Ascending aorta (tissue), 2 donors: ENCODE measurements at regions not wholly inside any gene's neighbourhood (a gene's known extent, or its start where the extent isn't known, plus 50 kb on each side); places are given as distances from the start of the nearest gene placed in this dataset.
"Not testable (repeated sequence)": the region's sequence is repeated elsewhere in the genome, so short reads cannot be mapped to it uniquely, and the experiment has no call there.

Experiments
- DNase-seq, 2 donors: peaks; one replicate each; pipeline ENCODE4 v3.0.0-alpha.2; 2019; ENCODE audit warnings: low spot score in 2 of 2
- H3K27ac ChIP-seq, 2 donors: fragments of 200-600 bp; sonication (generic); one replicate each; pipeline ENCODE4 v1.5.1; 2016 to 2017; ENCODE audit warnings: mild to moderate bottlenecking in 1 of 2
- H3K27me3 ChIP-seq: fragments of 200-600 bp; sonication (generic); one replicate; pipeline ENCODE4 v1.5.1; 2017
- H3K36me3 ChIP-seq, 2 donors: fragments of 200-600 bp; sonication (generic); one replicate each; pipeline ENCODE4 v1.5.1; 2016
- H3K4me1 ChIP-seq, 2 donors: fragments of 200-600 bp; sonication (generic); one replicate each; pipeline ENCODE4 v1.5.1; 2016 to 2017; ENCODE audit warnings: mild to moderate bottlenecking in 1 of 2
- H3K4me3 ChIP-seq, 2 donors: fragments of 200-600 bp; sonication (generic); one replicate each; pipeline ENCODE4 v1.5.1; 2016 to 2017; ENCODE audit warnings: mild to moderate bottlenecking in 1 of 2
- H3K9me3 ChIP-seq, 2 donors: fragments of 200-600 bp; sonication (generic); one replicate each; pipeline ENCODE4 v1.5.1; 2016
- intact Hi-C: fragments of 100-400 bp; cut with DNase I; formaldehyde crosslinking; loops from one replicate; pipeline ENCODE4 v1.15.1; 2023
- TF ChIP-seq, protein P1 (sequence below), 3 experiments: fragments of 200-600 bp in 2 of 3; fragments of 450-650 bp in 1 of 3; sonication (generic) in 2 of 3; IDR thresholded peaks; one replicate each; pipeline ENCODE4 v1.5.1; 2016 to 2019; ENCODE audit warnings: antibody characterized with exemption in 3 of 3, mild to moderate bottlenecking in 1 of 3, moderate library complexity in 1 of 3

GRCh38 chr7:29647020-29647654, 83.5 kb downstream of the PRR15 start:
- DNase-seq = no peak
- Histone ChIP-seq H3K4me1 (no peaks in the 10 kb centered on the region), H3K27me3 (no peaks in the 10 kb centered on the region), H3K9me3 (no peaks in the 10 kb centered on the region), H3K4me3 (no peak overlapping the region), H3K27ac (no peak overlapping the region), H3K36me3 (peaks cover 3 to 9% of the 10 kb centered on the region in 2 donors)
- intact Hi-C loops = no loop called here
- TF ChIP-seq, protein P1, sequence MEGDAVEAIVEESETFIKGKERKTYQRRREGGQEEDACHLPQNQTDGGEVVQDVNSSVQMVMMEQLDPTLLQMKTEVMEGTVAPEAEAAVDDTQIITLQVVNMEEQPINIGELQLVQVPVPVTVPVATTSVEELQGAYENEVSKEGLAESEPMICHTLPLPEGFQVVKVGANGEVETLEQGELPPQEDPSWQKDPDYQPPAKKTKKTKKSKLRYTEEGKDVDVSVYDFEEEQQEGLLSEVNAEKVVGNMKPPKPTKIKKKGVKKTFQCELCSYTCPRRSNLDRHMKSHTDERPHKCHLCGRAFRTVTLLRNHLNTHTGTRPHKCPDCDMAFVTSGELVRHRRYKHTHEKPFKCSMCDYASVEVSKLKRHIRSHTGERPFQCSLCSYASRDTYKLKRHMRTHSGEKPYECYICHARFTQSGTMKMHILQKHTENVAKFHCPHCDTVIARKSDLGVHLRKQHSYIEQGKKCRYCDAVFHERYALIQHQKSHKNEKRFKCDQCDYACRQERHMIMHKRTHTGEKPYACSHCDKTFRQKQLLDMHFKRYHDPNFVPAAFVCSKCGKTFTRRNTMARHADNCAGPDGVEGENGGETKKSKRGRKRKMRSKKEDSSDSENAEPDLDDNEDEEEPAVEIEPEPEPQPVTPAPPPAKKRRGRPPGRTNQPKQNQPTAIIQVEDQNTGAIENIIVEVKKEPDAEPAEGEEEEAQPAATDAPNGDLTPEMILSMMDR (IDR thresholded peaks at IDR 0.05) = no peak

GRCh38 chr7:29647691-29648210, 84.1 kb downstream of the PRR15 start:
- intact Hi-C loops, H3K36me3 ChIP-seq, H3K4me1 ChIP-seq, H3K9me3 ChIP-seq, H3K27ac ChIP-seq, H3K4me3 ChIP-seq, H3K27me3 ChIP-seq, DNase-seq: not testable (repeated sequence)

DNA sequence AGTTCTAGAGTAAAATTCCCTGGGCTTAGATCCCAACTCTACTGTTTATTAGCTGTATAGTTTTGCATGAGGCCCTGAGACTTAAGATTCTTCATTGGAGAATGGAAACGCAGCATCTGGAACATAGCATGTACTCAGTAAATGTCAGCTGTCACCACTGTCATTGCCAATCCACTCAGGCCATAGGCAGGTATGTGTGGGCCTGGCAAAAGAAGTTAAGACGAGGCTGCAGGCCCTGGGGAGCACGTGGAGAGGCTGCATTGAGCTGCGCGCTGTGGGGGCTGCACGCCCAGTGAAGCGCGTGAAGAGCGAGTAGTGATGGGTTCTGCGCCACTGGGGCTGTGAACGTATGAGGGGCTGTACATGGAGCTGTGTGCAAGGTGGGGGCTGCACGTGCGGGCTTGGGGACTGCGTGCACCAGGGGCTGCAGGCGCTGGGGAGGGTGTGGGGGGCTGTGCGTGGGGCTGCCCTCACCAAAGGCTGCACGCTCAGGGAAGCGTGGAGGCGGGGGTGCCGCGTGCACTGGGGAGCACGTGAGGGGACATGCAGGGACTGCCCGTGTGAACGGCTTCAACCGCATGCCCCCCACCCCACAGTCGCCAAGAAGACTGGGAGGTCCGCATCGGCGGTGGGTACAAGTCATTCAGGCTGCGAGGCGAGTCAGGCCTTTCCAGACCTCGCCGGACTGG, 85.5 kb downstream of the PRR15 start:
- TF ChIP-seq, protein P1 (IDR thresholded peaks at IDR 0.05) = no peak
- Histone ChIP-seq H3K9me3 (no peaks in the 10 kb centered on the region), H3K4me1 (no peaks in the 10 kb centered on the region)

GRCh38 chr7:29649876-29650275, 86.2 kb downstream of the PRR15 start:
- H3K9me3 ChIP-seq = no peaks in the 10 kb centered on the region
- H3K4me1 ChIP-seq = no peaks in the 10 kb centered on the region
- no peaks in the 10 kb centered on the region for H3K27me3 ChIP-seq
- no peak overlapping the region for H3K4me3 ChIP-seq
- DNase-seq = no peak
- TF ChIP-seq, protein P1 (IDR thresholded peaks at IDR 0.05) = no peak
- no peak overlapping the region for H3K27ac ChIP-seq
- peaks cover 3 to 9% of the 10 kb centered on the region in 2 donors for H3K36me3 ChIP-seq
- intact Hi-C loops = no loop called here

More for the DNA sequence above, 85.5 kb downstream of the PRR15 start:
- intact Hi-C loops = no loop called here
- DNase-seq = no peak
- H3K27ac ChIP-seq = no peak overlapping the region
- H3K4me3 ChIP-seq = no peak overlapping the region
- no peaks in the 10 kb centered on the region for H3K27me3 ChIP-seq
- H3K36me3 ChIP-seq = peaks cover 3 to 9% of the 10 kb centered on the region in 2 donors

- TF ChIP-seq, protein P1 (IDR thresholded peaks at IDR 0.05) = no peak
- intact Hi-C loops = no loop called here
Observed at GRCh38 chr7:29651477-29651876, 87.8 kb downstream of the PRR15 start.

DNA sequence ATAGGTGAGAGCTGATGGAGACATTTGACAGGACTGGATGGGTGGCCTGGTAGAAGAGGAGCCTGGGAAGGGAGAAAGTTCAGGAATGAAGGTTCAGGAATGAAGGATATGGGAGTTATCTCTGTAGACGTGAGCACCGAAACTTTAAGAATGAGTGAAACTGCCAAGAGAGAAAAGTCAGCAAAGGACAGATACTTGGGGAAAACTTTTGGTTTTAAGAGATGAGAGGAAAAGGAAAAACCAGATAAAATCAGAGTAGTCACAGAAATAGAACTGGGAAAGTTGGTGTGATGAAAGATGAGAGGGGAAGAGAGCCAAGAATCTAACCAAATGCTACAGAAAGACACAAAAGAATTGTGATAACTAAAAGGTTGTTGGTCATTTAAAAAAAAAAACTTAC, 88.9 kb downstream of the PRR15 start:
- TF ChIP-seq, protein P1 (IDR thresholded peaks at IDR 0.05) = no peak
- H3K9me3 ChIP-seq = no peaks in the 10 kb centered on the region
- no peaks in the 10 kb centered on the region for H3K27me3 ChIP-seq
- no peaks in the 10 kb centered on the region for H3K4me1 ChIP-seq
- H3K36me3 ChIP-seq = peaks cover 3 to 9% of the 10 kb centered on the region in 2 donors
- no peak for DNase-seq
- H3K4me3 ChIP-seq = no peak overlapping the region
- no peak overlapping the region for H3K27ac ChIP-seq
- intact Hi-C loops = no loop called here

More at GRCh38 chr7:29651477-29651876, 87.8 kb downstream of the PRR15 start:
- Histone ChIP-seq H3K9me3 (no peaks in the 10 kb centered on the region), H3K4me3 (no peak overlapping the region), H3K27ac (no peak overlapping the region), H3K36me3 (peaks cover 3 to 9% of the 10 kb centered on the region in 2 donors), H3K4me1 (no peaks in the 10 kb centered on the region), H3K27me3 (no peaks in the 10 kb centered on the region)
- no peak for DNase-seq

GRCh38 chr7:29654340-29654739, 90.7 kb downstream of the PRR15 start:
- H3K27me3 ChIP-seq, intact Hi-C loops: not testable (repeated sequence)

More at GRCh38 chr7:29654340-29654739, 90.7 kb downstream of the PRR15 start:
- H3K4me3 ChIP-seq, DNase-seq, H3K4me1 ChIP-seq, H3K27ac ChIP-seq, H3K36me3 ChIP-seq, H3K9me3 ChIP-seq: not testable (repeated sequence)
